ENCODE measurements at regions not wholly inside any gene's neighbourhood (a gene's known extent, or its start where the extent isn't known, plus 50 kb on each side); places are given as distances from the start of the nearest gene placed in this dataset.

- no peaks in the 10 kb centered on the region for H3K27me3 Mint-ChIP-seq (ENCODE audit: low read depth)
- no peak for DNase-seq (ENCODE audit: low spot score in 2 of 2, unreplicated experiment in 2 of 2)
- H3K4me1 Mint-ChIP-seq: peaks cover 17% of the 10 kb centered on the region
- no peaks in the 10 kb centered on the region for H3K9me3 Mint-ChIP-seq
- H3K36me3 Mint-ChIP-seq: no peaks in the 10 kb centered on the region
- TF ChIP-seq CTCF (IDR thresholded peaks at IDR 0.05; ENCODE audit: unreplicated experiment): no peak
- H3K27ac Mint-ChIP-seq: peak overlapping the region; percentile 58
- no peak overlapping the region for H3K4me3 Mint-ChIP-seq
Observed at GRCh38 chr3:72698154-72698917, 149.9 kb downstream of the SHQ1 start.

- Mint-ChIP-seq H3K4me3 (no peak overlapping the region), H3K36me3 (no peaks in the 10 kb centered on the region), H3K9me3 (no peaks in the 10 kb centered on the region), H3K4me1 (peaks cover 22% of the 10 kb centered on the region), H3K27ac (no peak overlapping the region), H3K27me3 (ENCODE audit: low read depth) (no peaks in the 10 kb centered on the region)
- no peak for DNase-seq (ENCODE audit: low spot score in 2 of 2, unreplicated experiment in 2 of 2)
- TF ChIP-seq CTCF (IDR thresholded peaks at IDR 0.05; ENCODE audit: unreplicated experiment): no peak
Observed at GRCh38 chr3:72697717-72698116, 150.5 kb downstream of the SHQ1 start.

DNA sequence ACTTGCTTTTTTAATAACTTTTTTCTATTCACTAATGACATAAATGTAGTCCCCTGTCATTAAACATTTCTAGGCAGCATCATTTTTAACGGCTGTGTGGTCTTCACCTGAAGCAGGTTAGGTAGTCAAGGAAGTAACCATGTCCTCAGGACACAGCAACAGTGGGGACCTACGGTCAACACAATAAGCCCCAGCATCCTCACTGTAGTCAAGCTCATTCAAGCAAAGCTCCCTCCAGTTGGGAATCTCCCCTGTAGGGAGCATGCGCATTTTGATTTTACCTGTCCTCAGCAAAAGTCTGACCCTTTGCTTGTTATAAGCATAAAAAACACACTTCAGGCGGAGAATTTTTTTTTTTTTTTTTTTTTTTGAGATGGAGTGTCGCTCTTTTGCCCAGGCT, 151.4 kb downstream of the SHQ1 start:
- DNase-seq (ENCODE audit: low spot score in 2 of 2, unreplicated experiment in 2 of 2): no peak
- no peaks in the 10 kb centered on the region for H3K36me3 Mint-ChIP-seq
- H3K27me3 Mint-ChIP-seq (ENCODE audit: low read depth): no peaks in the 10 kb centered on the region
- H3K4me1 Mint-ChIP-seq: peaks cover 22% of the 10 kb centered on the region
- no peak for TF ChIP-seq CTCF (IDR thresholded peaks at IDR 0.05; ENCODE audit: unreplicated experiment)
- H3K4me3 Mint-ChIP-seq: no peak overlapping the region
- no peak overlapping the region for H3K27ac Mint-ChIP-seq
- H3K9me3 Mint-ChIP-seq: no peaks in the 10 kb centered on the region

DNA sequence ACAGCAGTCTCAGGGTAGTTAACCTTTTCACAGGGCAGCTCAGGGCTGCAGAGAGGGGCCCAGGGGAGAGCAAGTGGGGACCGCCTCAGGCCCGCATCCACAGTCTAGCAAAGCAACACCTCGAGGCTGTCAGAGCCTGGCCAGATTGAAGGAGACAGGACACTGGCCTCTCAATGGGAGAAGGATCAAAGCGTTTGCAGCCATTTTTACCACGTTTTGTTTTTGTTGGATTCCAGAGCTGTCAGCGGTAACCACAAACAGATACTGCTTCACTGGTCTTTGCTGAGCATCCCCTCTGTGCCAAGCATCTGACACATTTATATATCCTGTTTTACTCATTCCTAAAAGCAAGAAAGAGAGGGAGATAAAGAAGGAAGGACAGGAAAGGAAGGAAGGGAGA, 153.8 kb downstream of the SHQ1 start:
- no peaks in the 10 kb centered on the region for H3K9me3 Mint-ChIP-seq
- DNase-seq (ENCODE audit: low spot score in 2 of 2, unreplicated experiment in 2 of 2): no peak
- H3K36me3 Mint-ChIP-seq: no peaks in the 10 kb centered on the region
- H3K27ac Mint-ChIP-seq: peak overlapping the region; percentile 10
- peaks cover 20% of the 10 kb centered on the region for H3K4me1 Mint-ChIP-seq
- no peak overlapping the region for H3K4me3 Mint-ChIP-seq
- no peaks in the 10 kb centered on the region for H3K27me3 Mint-ChIP-seq (ENCODE audit: low read depth)
- no peak for TF ChIP-seq CTCF (IDR thresholded peaks at IDR 0.05; ENCODE audit: unreplicated experiment)

- Mint-ChIP-seq H3K9me3 (no peaks in the 10 kb centered on the region), H3K36me3 (no peaks in the 10 kb centered on the region), H3K4me1 (peaks cover 18% of the 10 kb centered on the region), H3K27me3 (ENCODE audit: low read depth) (no peaks in the 10 kb centered on the region), H3K27ac (no peak overlapping the region), H3K4me3 (no peak overlapping the region)
- no peak for TF ChIP-seq CTCF (IDR thresholded peaks at IDR 0.05; ENCODE audit: unreplicated experiment)
- DNase-seq (ENCODE audit: low spot score in 2 of 2, unreplicated experiment in 2 of 2): no peak
Observed at GRCh38 chr3:72692990-72693389, 155.3 kb downstream of the SHQ1 start.
